ENCODE measurements at regions not wholly inside any gene's neighbourhood (a gene's known extent, or its start where the extent isn't known, plus 50 kb on each side); places are given as distances from the start of the nearest gene placed in this dataset.

DNA sequence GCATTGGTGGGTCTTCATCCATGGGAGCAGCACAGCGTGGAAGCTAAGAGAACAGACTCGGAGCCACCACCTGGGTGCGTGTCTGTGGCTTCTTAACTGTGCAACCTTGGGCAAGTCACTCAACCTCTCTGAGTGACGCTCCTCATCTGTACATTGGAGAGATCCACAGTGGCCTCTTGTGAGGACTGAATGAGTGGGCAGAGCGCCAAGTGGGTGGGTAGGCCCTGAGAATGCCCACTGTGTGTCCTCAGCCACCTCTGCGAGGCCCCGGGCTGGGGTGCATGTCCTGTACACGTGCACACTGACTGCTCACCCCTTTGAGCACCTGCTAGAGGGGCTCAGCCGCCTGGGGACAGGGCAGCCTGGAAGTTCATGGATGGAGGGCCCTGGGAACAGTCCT is 99.6 kb upstream of the PRR23E start:
- no peak overlapping the region for H3K9ac ChIP-seq
- H4K20me1 ChIP-seq (ENCODE audit: low read depth), result no peaks in the 10 kb centered on the region
- H3K9me3 ChIP-seq (ENCODE audit: low read depth), result peaks cover 4% of the 10 kb centered on the region
- H3F3A ChIP-seq (ENCODE audit: low read depth), result no peaks in the 10 kb centered on the region
- Mint-ChIP-seq H3K27ac (no peak overlapping the region), H3K4me3 (no peak overlapping the region), H3K36me3 (no peaks in the 10 kb centered on the region), H3K27me3 (ENCODE audit: insufficient read depth, low read depth) (peaks cover 11% of the 10 kb centered on the region), H3K9me3 (peaks cover 8% of the 10 kb centered on the region), H3K4me1 (peaks cover 29% of the 10 kb centered on the region)
- no peak overlapping the region for H3K4me2 ChIP-seq
- no peak overlapping the region for H2AFZ ChIP-seq (replicated peaks)
- no peak overlapping the region for H3K27ac ChIP-seq
- H3K4me1 ChIP-seq, result peaks cover 7% of the 10 kb centered on the region
- no peak for TF ChIP-seq EZH2 (IDR thresholded peaks at IDR 0.05)
- no peak for DNase-seq (ENCODE audit: low spot score)
- no peaks in the 10 kb centered on the region for H3K36me3 ChIP-seq
- no peaks in the 10 kb centered on the region for H3K27me3 ChIP-seq
- no peaks in the 10 kb centered on the region for H3K79me2 ChIP-seq (ENCODE audit: low read depth)
- no peak overlapping the region for H3K4me3 ChIP-seq

DNA sequence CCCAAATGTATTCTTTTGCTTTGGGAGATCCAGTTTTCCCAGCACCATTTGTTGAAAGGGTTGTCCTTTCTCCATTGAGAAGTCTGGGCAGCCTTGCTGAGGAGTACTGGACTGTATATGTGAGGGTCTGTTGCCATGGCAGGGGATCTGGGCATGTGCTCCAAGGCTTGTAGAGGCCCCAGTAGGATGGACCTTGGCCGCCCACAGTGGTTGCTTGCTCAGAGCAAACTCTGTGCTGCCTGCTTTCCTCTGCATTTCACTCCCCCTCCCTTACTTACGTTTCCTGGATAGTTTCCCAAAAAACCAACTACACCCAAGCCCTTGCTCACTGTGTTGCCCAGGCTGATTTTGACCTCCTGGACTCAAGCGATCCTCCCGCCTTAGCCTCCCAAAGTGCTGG is 97.2 kb upstream of the PRR23E start:
- Histone ChIP-seq H3K79me2 (ENCODE audit: low read depth) (no peaks in the 10 kb centered on the region), H3K4me2 (no peak overlapping the region), H3K4me1 (peaks cover 7% of the 10 kb centered on the region), H3K36me3 (no peaks in the 10 kb centered on the region), H3F3A (ENCODE audit: low read depth) (no peaks in the 10 kb centered on the region), H3K9me3 (ENCODE audit: low read depth) (peaks cover 4% of the 10 kb centered on the region), H3K27me3 (no peaks in the 10 kb centered on the region), H3K9ac (no peak overlapping the region), H3K27ac (no peak overlapping the region), H3K4me3 (no peak overlapping the region), H2AFZ (replicated peaks) (no peak overlapping the region), H4K20me1 (ENCODE audit: low read depth) (no peaks in the 10 kb centered on the region)
- no peaks in the 10 kb centered on the region for H3K36me3 Mint-ChIP-seq
- DNase-seq (ENCODE audit: low spot score), result no peak
- H3K4me3 Mint-ChIP-seq, result no peak overlapping the region
- peaks cover 11% of the 10 kb centered on the region for H3K27me3 Mint-ChIP-seq (ENCODE audit: insufficient read depth, low read depth)
- peaks cover 8% of the 10 kb centered on the region for H3K9me3 Mint-ChIP-seq
- TF ChIP-seq EZH2phosphoT487 (IDR thresholded peaks at IDR 0.05) (no peak), EZH2 (IDR thresholded peaks at IDR 0.05) (no peak)
- TF ChIP-seq, protein P1, sequence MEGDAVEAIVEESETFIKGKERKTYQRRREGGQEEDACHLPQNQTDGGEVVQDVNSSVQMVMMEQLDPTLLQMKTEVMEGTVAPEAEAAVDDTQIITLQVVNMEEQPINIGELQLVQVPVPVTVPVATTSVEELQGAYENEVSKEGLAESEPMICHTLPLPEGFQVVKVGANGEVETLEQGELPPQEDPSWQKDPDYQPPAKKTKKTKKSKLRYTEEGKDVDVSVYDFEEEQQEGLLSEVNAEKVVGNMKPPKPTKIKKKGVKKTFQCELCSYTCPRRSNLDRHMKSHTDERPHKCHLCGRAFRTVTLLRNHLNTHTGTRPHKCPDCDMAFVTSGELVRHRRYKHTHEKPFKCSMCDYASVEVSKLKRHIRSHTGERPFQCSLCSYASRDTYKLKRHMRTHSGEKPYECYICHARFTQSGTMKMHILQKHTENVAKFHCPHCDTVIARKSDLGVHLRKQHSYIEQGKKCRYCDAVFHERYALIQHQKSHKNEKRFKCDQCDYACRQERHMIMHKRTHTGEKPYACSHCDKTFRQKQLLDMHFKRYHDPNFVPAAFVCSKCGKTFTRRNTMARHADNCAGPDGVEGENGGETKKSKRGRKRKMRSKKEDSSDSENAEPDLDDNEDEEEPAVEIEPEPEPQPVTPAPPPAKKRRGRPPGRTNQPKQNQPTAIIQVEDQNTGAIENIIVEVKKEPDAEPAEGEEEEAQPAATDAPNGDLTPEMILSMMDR (IDR thresholded peaks at IDR 0.05), result no peak
- no peak overlapping the region for H3K27ac Mint-ChIP-seq
- H3K4me1 Mint-ChIP-seq, result peaks cover 22% of the 10 kb centered on the region

DNA sequence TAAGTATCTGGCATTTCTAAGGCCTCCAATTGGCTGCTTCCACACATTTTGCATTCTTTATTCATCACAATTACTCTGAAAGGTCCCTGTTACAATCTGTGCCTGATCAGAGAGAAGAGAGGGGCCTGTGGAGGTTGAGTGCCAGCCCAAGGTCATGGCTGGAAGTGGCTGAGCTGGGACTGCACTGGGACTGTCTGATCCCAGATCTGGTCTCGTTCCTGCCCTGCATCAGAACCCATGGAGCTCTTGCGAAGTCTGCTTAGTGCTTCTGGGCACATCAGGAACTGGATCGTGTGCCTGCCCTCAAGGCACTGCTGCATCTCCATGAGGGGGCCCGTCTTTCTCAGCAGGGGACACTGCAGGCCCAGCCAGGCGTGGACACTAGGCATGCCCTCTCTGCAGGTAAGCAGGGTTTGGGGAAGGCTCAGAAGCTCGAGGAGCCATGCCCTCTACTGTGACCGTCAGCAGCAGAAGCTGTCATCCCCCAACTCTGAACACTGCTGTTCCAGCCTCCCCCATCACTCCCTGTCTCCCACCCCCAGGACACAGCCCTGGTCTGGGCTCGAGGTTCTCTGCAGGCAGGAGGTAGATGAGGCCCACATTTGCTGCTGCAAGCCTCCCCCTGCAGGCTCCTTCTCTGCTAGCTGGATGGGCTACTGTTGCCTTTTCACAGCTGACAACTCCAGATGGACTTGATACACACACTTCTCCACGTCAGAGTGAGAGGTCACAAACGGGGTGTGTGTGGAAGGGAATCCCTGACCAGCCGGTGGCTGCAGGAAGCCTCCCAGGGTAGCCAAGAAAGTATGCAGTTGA is 96.5 kb upstream of the PRR23E start:
- no peak overlapping the region for H3K4me2 ChIP-seq
- Mint-ChIP-seq H3K9me3 (peaks cover 8% of the 10 kb centered on the region), H3K27me3 (ENCODE audit: insufficient read depth, low read depth) (peaks cover 11% of the 10 kb centered on the region), H3K36me3 (no peaks in the 10 kb centered on the region), H3K27ac (no peak overlapping the region), H3K4me1 (peaks cover 18% of the 10 kb centered on the region), H3K4me3 (no peak overlapping the region)
- no peak overlapping the region for H2AFZ ChIP-seq (replicated peaks)
- no peaks in the 10 kb centered on the region for H3K36me3 ChIP-seq
- H3K79me2 ChIP-seq (ENCODE audit: low read depth), result no peaks in the 10 kb centered on the region
- TF ChIP-seq EZH2phosphoT487 (IDR thresholded peaks at IDR 0.05), result no peak
- no peaks in the 10 kb centered on the region for H3K27me3 ChIP-seq
- no peaks in the 10 kb centered on the region for H4K20me1 ChIP-seq (ENCODE audit: low read depth)
- H3K9me3 ChIP-seq (ENCODE audit: low read depth), result peaks cover 4% of the 10 kb centered on the region
- H3K4me3 ChIP-seq, result no peak overlapping the region
- no peak overlapping the region for H3K9ac ChIP-seq
- no peak for DNase-seq (ENCODE audit: low spot score)
- H3K27ac ChIP-seq, result no peak overlapping the region
- peaks cover 7% of the 10 kb centered on the region for H3K4me1 ChIP-seq
- H3F3A ChIP-seq (ENCODE audit: low read depth), result no peaks in the 10 kb centered on the region

DNA sequence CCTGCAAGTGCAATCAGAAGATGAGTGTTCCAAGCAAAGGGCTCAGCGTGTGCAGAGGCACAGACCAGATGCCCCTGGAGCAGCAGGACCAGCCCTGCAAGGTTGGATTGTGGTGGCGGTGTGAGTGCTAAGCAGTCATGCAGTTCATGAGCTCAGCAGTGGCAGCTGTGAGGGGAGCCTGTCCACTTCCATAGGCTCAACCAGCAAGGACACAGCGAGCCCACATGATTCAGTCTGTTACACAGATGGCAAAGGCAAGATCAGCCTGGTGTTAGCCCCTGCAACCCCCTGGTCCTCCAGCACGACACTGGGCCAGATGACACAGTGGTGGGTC is 95.9 kb upstream of the PRR23E start:
- Histone ChIP-seq H3K27ac (no peak overlapping the region), H3K9me3 (ENCODE audit: low read depth) (peaks cover 4% of the 10 kb centered on the region), H4K20me1 (ENCODE audit: low read depth) (no peaks in the 10 kb centered on the region), H3K27me3 (no peaks in the 10 kb centered on the region), H3K36me3 (no peaks in the 10 kb centered on the region), H3K4me2 (no peak overlapping the region), H3K4me1 (peaks cover 7% of the 10 kb centered on the region), H3F3A (ENCODE audit: low read depth) (no peaks in the 10 kb centered on the region), H2AFZ (replicated peaks) (no peak overlapping the region), H3K9ac (no peak overlapping the region), H3K4me3 (no peak overlapping the region), H3K79me2 (ENCODE audit: low read depth) (no peaks in the 10 kb centered on the region)
- H3K9me3 Mint-ChIP-seq, result peaks cover 8% of the 10 kb centered on the region
- H3K27me3 Mint-ChIP-seq (ENCODE audit: insufficient read depth, low read depth), result peaks cover 7% of the 10 kb centered on the region
- H3K4me1 Mint-ChIP-seq, result peaks cover 13% of the 10 kb centered on the region
- TF ChIP-seq EZH2phosphoT487 (IDR thresholded peaks at IDR 0.05), result no peak
- no peak for TF ChIP-seq EZH2 (IDR thresholded peaks at IDR 0.05)
- TF ChIP-seq, protein P1 (IDR thresholded peaks at IDR 0.05), result no peak
- H3K4me3 Mint-ChIP-seq, result no peak overlapping the region
- no peak overlapping the region for H3K27ac Mint-ChIP-seq
- DNase-seq (ENCODE audit: low spot score), result no peak
- H3K36me3 Mint-ChIP-seq, result no peaks in the 10 kb centered on the region
